ENCODE measurements at regions not wholly inside any gene's neighbourhood (a gene's known extent, or its start where the extent isn't known, plus 50 kb on each side); places are given as distances from the start of the nearest gene placed in this dataset.

DNA sequence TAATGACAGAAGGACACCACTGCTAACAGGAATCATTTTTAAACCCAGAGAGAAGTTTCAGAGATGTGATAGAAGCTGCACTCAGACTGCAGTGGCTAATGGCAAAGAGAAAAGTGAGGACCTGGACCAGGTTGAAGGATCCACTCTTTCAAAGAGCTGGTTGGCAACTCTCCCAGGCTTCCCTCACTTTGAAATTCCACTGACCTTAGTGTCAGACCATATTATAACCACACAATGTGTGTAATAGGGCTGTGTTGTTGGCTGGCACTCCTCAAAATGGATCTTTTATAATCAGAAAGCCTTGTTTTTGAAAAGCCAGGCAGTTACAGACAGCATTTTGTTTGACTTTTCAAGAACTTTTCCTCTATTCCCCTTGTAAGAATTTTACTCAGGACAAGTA is 280.7 kb downstream of the PRELID2 start:
- Histone ChIP-seq H3K79me2 (ENCODE audit: insufficient read depth, low read length) (no peaks in the 10 kb centered on the region), H4K20me1 (ENCODE audit: insufficient read depth, low read length) (no peaks in the 10 kb centered on the region), H3K9ac (ENCODE audit: insufficient read depth, low read depth, low read length) (no peak overlapping the region), H3K27ac (ENCODE audit: extremely low read length, insufficient read depth, low read length) (no peak overlapping the region), H3K36me3 (replicated peaks in 1 of 2; ENCODE audit: control insufficient read depth in 1 of 2, insufficient read depth in 2 of 2, low read length in 2 of 2) (no peaks in the 10 kb centered on the region), H3K4me3 (replicated peaks in 1 of 3; ENCODE audit: insufficient read depth in 1 of 3, low read depth in 2 of 3, low read length in 3 of 3) (no peak overlapping the region), H3K4me1 (ENCODE audit: insufficient read depth, low read length) (no peaks in the 10 kb centered on the region), H3K27me3 (ENCODE audit: control insufficient read depth in 1 of 2, insufficient read depth in 2 of 2, low read length in 2 of 2) (no peaks in the 10 kb centered on the region), H2AFZ (ENCODE audit: low read length) (no peak overlapping the region), H3K9me3 (ENCODE audit: low read length) (no peaks in the 10 kb centered on the region), H3K4me2 (ENCODE audit: low read depth, low read length) (no peak overlapping the region)
- in situ Hi-C loops (cut with HindIII; ENCODE audit: extremely low pct_ligation_motif_present, low pct_unique_long_range_greater_than_20kb) = no loop called here
- intact Hi-C loops (cut with micrococcal nuclease; ENCODE audit: unreplicated experiment) = no loop called here
- ATAC-seq = no peak
- no TSS peak for BruUV-seq (replicated peaks)
- no peak for DNase-seq (ENCODE audit: low spot score)
- ChIA-PET POLR2A (no interaction called here), CTCF (ENCODE audit: low intra/inter-chr PET ratio, low total read pairs) (no interaction called here)
- no peak for TF ChIP-seq TCF7L2 (IDR thresholded peaks at IDR 0.05; ENCODE audit: low read depth, low read length)
- TF ChIP-seq ZNF713 (CRISPR knock-in tag; IDR thresholded peaks at IDR 0.05) = no peak
- no peak for TF ChIP-seq TAF1 (CRISPR knock-in tag; IDR thresholded peaks at IDR 0.05)
- no peak for FAIRE-seq

DNA sequence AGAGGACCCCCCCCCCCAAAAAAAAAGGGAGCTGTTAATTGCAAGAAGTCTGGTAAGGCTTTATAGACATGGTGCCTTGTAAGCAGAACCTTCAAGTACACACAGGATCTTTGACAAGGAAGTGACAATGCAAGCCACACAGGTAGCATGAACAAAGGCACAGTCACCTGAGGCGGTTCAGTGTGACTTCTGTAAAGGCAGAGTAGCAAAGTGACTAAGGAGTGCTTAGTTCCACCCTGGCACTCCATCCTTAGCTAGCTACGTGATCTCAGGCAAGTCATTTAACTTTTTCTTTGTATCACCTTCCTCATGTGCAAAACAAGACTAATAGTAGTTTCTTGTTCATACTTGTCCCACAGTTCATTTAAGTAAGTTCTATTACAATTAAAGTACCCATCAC is 282.0 kb downstream of the PRELID2 start:
- no peaks in the 10 kb centered on the region for H3K27me3 ChIP-seq (ENCODE audit: control insufficient read depth in 1 of 2, insufficient read depth in 2 of 2, low read length in 2 of 2)
- H4K20me1 ChIP-seq (ENCODE audit: insufficient read depth, low read length) = no peaks in the 10 kb centered on the region
- H3K27ac ChIP-seq (ENCODE audit: extremely low read length, insufficient read depth, low read length) = no peak overlapping the region
- FAIRE-seq = no peak
- no peaks in the 10 kb centered on the region for H3K79me2 ChIP-seq (ENCODE audit: insufficient read depth, low read length)
- ChIA-PET CTCF (ENCODE audit: low intra/inter-chr PET ratio, low total read pairs) (no interaction called here), POLR2A (no interaction called here)
- WGBS (ENCODE audit: low lambda C conversion rate) = 31% methylated on average over 2 of the region's 2 CpGs
- no peak overlapping the region for H3K4me3 ChIP-seq (replicated peaks in 1 of 3; ENCODE audit: insufficient read depth in 1 of 3, low read depth in 2 of 3, low read length in 3 of 3)
- H2AFZ ChIP-seq (ENCODE audit: low read length) = no peak overlapping the region
- H3K4me2 ChIP-seq (ENCODE audit: low read depth, low read length) = no peak overlapping the region
- H3K9ac ChIP-seq (ENCODE audit: insufficient read depth, low read depth, low read length) = no peak overlapping the region
- no peaks in the 10 kb centered on the region for H3K36me3 ChIP-seq (replicated peaks in 1 of 2; ENCODE audit: control insufficient read depth in 1 of 2, insufficient read depth in 2 of 2, low read length in 2 of 2)
- in situ Hi-C loops (cut with HindIII; ENCODE audit: extremely low pct_ligation_motif_present, low pct_unique_long_range_greater_than_20kb) = no loop called here
- ATAC-seq = no peak
- no peaks in the 10 kb centered on the region for H3K9me3 ChIP-seq (ENCODE audit: low read length)
- no TSS peak for BruUV-seq (replicated peaks)
- DNase-seq (ENCODE audit: low spot score) = no peak
- intact Hi-C loops (cut with micrococcal nuclease; ENCODE audit: unreplicated experiment) = no loop called here
- H3K4me1 ChIP-seq (ENCODE audit: insufficient read depth, low read length) = no peaks in the 10 kb centered on the region
- TF ChIP-seq SRSF9 (IDR thresholded peaks at IDR 0.05; ENCODE audit: borderline replicate concordance, insufficient read depth, low read depth, low read length, poor library complexity, severe bottlenecking) (no peak), KLF13 (CRISPR knock-in tag; IDR thresholded peaks at IDR 0.05) (no peak), NR0B2 (CRISPR knock-in tag; IDR thresholded peaks at IDR 0.05) (no peak), KIAA2018 (CRISPR knock-in tag; IDR thresholded peaks at IDR 0.05; ENCODE audit: borderline replicate concordance) (no peak), ATM (IDR thresholded peaks at IDR 0.05; ENCODE audit: borderline replicate concordance) (no peak), ZNF12 (CRISPR knock-in tag; IDR thresholded peaks at IDR 0.05) (no peak)

Data from HepG2 (cell line).